Thoracic aorta (tissue), 2 donors: ENCODE measurements at regions not wholly inside any gene's neighbourhood (a gene's known extent, or its start where the extent isn't known, plus 50 kb on each side); places are given as distances from the start of the nearest gene placed in this dataset.

Experiments used
- ATAC-seq: fragments of 150-250 bp; one replicate; pipeline ENCODE4 v1.8.0; 2017; ENCODE audit warnings: low read depth; ENCODE audit not compliant: insufficient number of reproducible peaks, low FRiP score
- DNase-seq: peaks from one replicate; pipeline ENCODE4 v3.0.0-alpha.2; 2020; ENCODE audit warnings: low spot score
- H3K27ac ChIP-seq, 2 donors: fragments of 200-600 bp; sonication (generic); 1 replicate in 1 of 2; 2 replicates in 1 of 2; pipeline ENCODE4 v1.5.1; 2016; ENCODE audit warnings: mild to moderate bottlenecking in 2 of 2, moderate library complexity in 2 of 2
- H3K27me3 ChIP-seq: fragments of 200-600 bp; sonication (generic); replicated peaks from 2 replicates; pipeline ENCODE4 v1.6.0; 2016; ENCODE audit warnings: mild to moderate bottlenecking; ENCODE audit not compliant: insufficient read depth
- H3K36me3 ChIP-seq: fragments of 200-600 bp; sonication (generic); one replicate; pipeline ENCODE4 v1.5.1; 2016
- H3K4me1 ChIP-seq, 2 donors: fragments of 200-600 bp; sonication (generic); 1 replicate in 1 of 2; 2 replicates in 1 of 2; pipeline versions ENCODE4 v1.5.1 to v1.6.0; 2016; ENCODE audit warnings: low read depth in 2 of 2, mild to moderate bottlenecking in 1 of 2; ENCODE audit not compliant: control insufficient read depth in 1 of 2
- H3K4me3 ChIP-seq: fragments of 200-600 bp; sonication (generic); 2 replicates; pipeline ENCODE4 v1.5.1; 2016; ENCODE audit warnings: mild to moderate bottlenecking
- H3K9me3 ChIP-seq: fragments of 200-600 bp; sonication (generic); 2 replicates; pipeline ENCODE4 v1.5.1; 2016
- TF ChIP-seq, protein P1 (sequence below): fragments of 200-600 bp; sonication (generic); IDR thresholded peaks from one replicate; pipeline ENCODE4 v1.5.1; 2019; ENCODE audit warnings: antibody characterized with exemption

- H3K4me3 ChIP-seq: no peak overlapping the region
- no peak overlapping the region for H3K27ac ChIP-seq
- H3K27me3 ChIP-seq: no peaks in the 10 kb centered on the region
- DNase-seq: no peak
- TF ChIP-seq, protein P1, sequence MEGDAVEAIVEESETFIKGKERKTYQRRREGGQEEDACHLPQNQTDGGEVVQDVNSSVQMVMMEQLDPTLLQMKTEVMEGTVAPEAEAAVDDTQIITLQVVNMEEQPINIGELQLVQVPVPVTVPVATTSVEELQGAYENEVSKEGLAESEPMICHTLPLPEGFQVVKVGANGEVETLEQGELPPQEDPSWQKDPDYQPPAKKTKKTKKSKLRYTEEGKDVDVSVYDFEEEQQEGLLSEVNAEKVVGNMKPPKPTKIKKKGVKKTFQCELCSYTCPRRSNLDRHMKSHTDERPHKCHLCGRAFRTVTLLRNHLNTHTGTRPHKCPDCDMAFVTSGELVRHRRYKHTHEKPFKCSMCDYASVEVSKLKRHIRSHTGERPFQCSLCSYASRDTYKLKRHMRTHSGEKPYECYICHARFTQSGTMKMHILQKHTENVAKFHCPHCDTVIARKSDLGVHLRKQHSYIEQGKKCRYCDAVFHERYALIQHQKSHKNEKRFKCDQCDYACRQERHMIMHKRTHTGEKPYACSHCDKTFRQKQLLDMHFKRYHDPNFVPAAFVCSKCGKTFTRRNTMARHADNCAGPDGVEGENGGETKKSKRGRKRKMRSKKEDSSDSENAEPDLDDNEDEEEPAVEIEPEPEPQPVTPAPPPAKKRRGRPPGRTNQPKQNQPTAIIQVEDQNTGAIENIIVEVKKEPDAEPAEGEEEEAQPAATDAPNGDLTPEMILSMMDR: no peak
- H3K9me3 ChIP-seq: no peaks in the 10 kb centered on the region
- H3K4me1 ChIP-seq: no peaks in the 10 kb centered on the region
- ATAC-seq: no peak
- H3K36me3 ChIP-seq: no peaks in the 10 kb centered on the region
Measured at GRCh38 chr10:100623521-100624230, 87.9 kb downstream of the HIF1AN start.

- Histone ChIP-seq H3K27me3 (no peaks in the 10 kb centered on the region), H3K9me3 (no peaks in the 10 kb centered on the region)
- TF ChIP-seq, protein P1: no peak
Measured at GRCh38 chr10:100624298-100624697, 88.6 kb downstream of the HIF1AN start.

DNA sequence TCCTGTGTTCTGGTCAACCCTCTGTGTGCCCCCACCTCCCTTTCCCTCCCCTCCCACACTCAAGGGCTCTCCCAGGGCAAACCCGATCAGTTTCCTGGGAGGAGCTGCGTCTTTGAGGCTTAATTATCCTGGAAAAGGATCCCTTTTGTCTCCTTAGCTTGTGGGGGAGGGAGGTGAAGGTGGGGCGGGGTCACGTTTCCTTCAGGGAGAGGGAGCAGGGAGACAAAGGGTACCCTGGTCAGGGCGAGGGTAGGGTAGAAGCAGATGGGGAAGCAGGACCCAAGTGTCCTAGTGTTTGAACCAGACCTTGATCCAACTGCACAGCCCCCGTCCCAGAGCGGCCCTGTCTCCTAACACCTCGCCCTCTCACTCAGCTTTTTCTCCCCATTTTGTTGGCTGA, 90.1 kb downstream of the HIF1AN start:
- no peak overlapping the region for H3K27ac ChIP-seq
- no peak overlapping the region for H3K4me3 ChIP-seq
- no peaks in the 10 kb centered on the region for H3K27me3 ChIP-seq
- no peaks in the 10 kb centered on the region for H3K36me3 ChIP-seq
- no peaks in the 10 kb centered on the region for H3K9me3 ChIP-seq
- H3K4me1 ChIP-seq: no peaks in the 10 kb centered on the region
- DNase-seq: no peak
- TF ChIP-seq, protein P1: no peak
- ATAC-seq: no peak

More at GRCh38 chr10:100624298-100624697, 88.6 kb downstream of the HIF1AN start:
- H3K27ac ChIP-seq: no peak overlapping the region
- no peak for ATAC-seq
- no peak for DNase-seq
- H3K4me3 ChIP-seq: no peak overlapping the region
- no peaks in the 10 kb centered on the region for H3K4me1 ChIP-seq
- no peaks in the 10 kb centered on the region for H3K36me3 ChIP-seq

GRCh38 chr10:100628061-100628460, 92.3 kb downstream of the HIF1AN start:
- Histone ChIP-seq H3K27me3 (no peaks in the 10 kb centered on the region), H3K4me3 (no peak overlapping the region), H3K36me3 (no peaks in the 10 kb centered on the region), H3K4me1 (no peaks in the 10 kb centered on the region), H3K9me3 (no peaks in the 10 kb centered on the region), H3K27ac (no peak overlapping the region)
- DNase-seq (no peak), ATAC-seq (no peak)
- TF ChIP-seq, protein P1: no peak

DNA sequence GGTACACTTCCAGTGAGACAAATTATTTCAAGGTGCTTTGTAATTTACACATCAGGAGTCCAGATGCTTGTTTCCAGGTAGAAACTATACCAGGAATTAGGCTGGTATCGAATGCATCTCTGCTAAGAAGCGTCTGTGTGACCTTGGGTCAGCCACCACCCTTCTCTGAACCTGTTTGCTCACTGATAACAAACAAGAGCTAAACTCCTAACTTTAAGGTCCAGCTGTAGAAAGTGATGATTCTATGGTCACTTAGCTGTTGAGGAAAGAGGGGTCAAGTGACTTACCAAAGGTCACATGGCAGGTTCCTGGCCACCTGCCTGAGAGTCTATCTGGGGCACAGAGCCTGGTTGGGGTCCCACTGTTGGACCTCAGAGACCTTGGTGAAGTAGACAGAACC, 95.4 kb downstream of the HIF1AN start:
- Histone ChIP-seq H3K4me3 (no peak overlapping the region), H3K27me3 (no peaks in the 10 kb centered on the region), H3K36me3 (no peaks in the 10 kb centered on the region), H3K27ac (no peak overlapping the region), H3K9me3 (no peaks in the 10 kb centered on the region), H3K4me1 (no peaks in the 10 kb centered on the region)
- ATAC-seq: no peak
- TF ChIP-seq, protein P1: no peak
- DNase-seq: no peak
